H9 (cell line): ENCODE measurements at regions not wholly inside any gene's neighbourhood (a gene's known extent, or its start where the extent isn't known, plus 50 kb on each side); places are given as distances from the start of the nearest gene placed in this dataset.
A peak's percentile ranks its signal among the peaks of the same experiment; 100 is the strongest.

ENCODE experiments used
- DNase-seq: peaks from one replicate; pipeline ENCODE4 v3.0.0-alpha.2; 2017
- H2AFZ ChIP-seq: one replicate; pipeline ENCODE4 v1.6.1; 2013; ENCODE audit warnings: mild to moderate bottlenecking, low read length, control low read depth, moderate library complexity
- H2AK5ac ChIP-seq: 2 replicates; pipeline ENCODE4 v1.6.1; 2013; ENCODE audit warnings: low read length, control low read depth, mixed read lengths; ENCODE audit not compliant: insufficient read length
- H2BK120ac ChIP-seq: one replicate; pipeline ENCODE4 v1.6.1; 2013; ENCODE audit warnings: low read depth, mild to moderate bottlenecking, low read length, control low read depth, inconsistent platforms; ENCODE audit not compliant: poor library complexity, severe bottlenecking
- H2BK12ac ChIP-seq: 2 replicates; pipeline ENCODE4 v1.6.1; 2013; ENCODE audit warnings: low read length, control low read depth, mixed read lengths, low read depth; ENCODE audit not compliant: insufficient read length
- H2BK15ac ChIP-seq: 2 replicates; pipeline ENCODE4 v1.6.1; 2013; ENCODE audit warnings: low read depth, low read length, control low read depth
- H2BK20ac ChIP-seq: one replicate; pipeline ENCODE4 v1.6.1; 2013; ENCODE audit warnings: low read depth, mild to moderate bottlenecking, low read length, control low read depth, inconsistent platforms; ENCODE audit not compliant: poor library complexity, severe bottlenecking
- H2BK5ac ChIP-seq: 2 replicates; pipeline ENCODE4 v1.6.1; 2013; ENCODE audit warnings: low read length, control low read depth, mixed read lengths; ENCODE audit not compliant: insufficient read length
- H3K14ac ChIP-seq: 2 replicates; pipeline ENCODE4 v1.6.1; 2013; ENCODE audit warnings: low read length, control low read depth; ENCODE audit not compliant: insufficient read depth
- H3K18ac ChIP-seq: 2 replicates; pipeline ENCODE4 v1.6.1; 2013; ENCODE audit warnings: low read depth, mild to moderate bottlenecking, mixed read lengths, low read length, control low read depth; ENCODE audit not compliant: insufficient read length
- H3K23ac ChIP-seq: 2 replicates; pipeline ENCODE4 v1.6.1; 2013; ENCODE audit warnings: low read length, control low read depth, mixed read lengths, low read depth; ENCODE audit not compliant: insufficient read length
- H3K23me2 ChIP-seq: 2 replicates; pipeline ENCODE4 v1.6.1; 2013; ENCODE audit warnings: low read depth, mild to moderate bottlenecking, mixed read lengths, low read length, control low read depth; ENCODE audit not compliant: insufficient read length, poor library complexity, severe bottlenecking
- H3K27ac ChIP-seq: 2 replicates; pipeline ENCODE4 v1.5.1; 2013; ENCODE audit warnings: low read length, control low read depth, mixed read lengths, low read depth; ENCODE audit not compliant: insufficient read length
- H3K27me3 ChIP-seq: 2 replicates; pipeline ENCODE4 v1.6.1; 2013; ENCODE audit warnings: low read length, control low read depth, inconsistent platforms; ENCODE audit not compliant: insufficient read depth
- H3K4ac ChIP-seq: 2 replicates; pipeline ENCODE4 v1.6.1; 2013; ENCODE audit warnings: low read depth, mild to moderate bottlenecking, control low read depth, inconsistent platforms, low read length, moderate library complexity
- H3K4me1 ChIP-seq: 2 replicates; pipeline ENCODE4 v1.6.1; 2013; ENCODE audit warnings: low read length, control low read depth, inconsistent platforms; ENCODE audit not compliant: insufficient read depth
- H3K4me2 ChIP-seq: 2 replicates; pipeline ENCODE4 v1.6.1; 2013; ENCODE audit warnings: low read length, control low read depth, mixed read lengths; ENCODE audit not compliant: insufficient read length, insufficient read depth
- H3K56ac ChIP-seq: 2 replicates; pipeline ENCODE4 v1.6.1; 2013; ENCODE audit warnings: low read depth, mild to moderate bottlenecking, mixed read lengths, low read length, control low read depth; ENCODE audit not compliant: insufficient read length
- H3K79me1 ChIP-seq: 2 replicates; pipeline ENCODE4 v1.6.1; 2013; ENCODE audit warnings: low read depth, mild to moderate bottlenecking, moderate library complexity, low read length, control low read depth, inconsistent platforms; ENCODE audit not compliant: insufficient read depth, poor library complexity, severe bottlenecking
- H3K79me2 ChIP-seq: 2 replicates; pipeline ENCODE4 v1.6.1; 2013; ENCODE audit warnings: low read length, control low read depth, inconsistent platforms; ENCODE audit not compliant: insufficient read depth
- H3K9ac ChIP-seq: 2 replicates; pipeline ENCODE4 v1.6.1; 2013; ENCODE audit warnings: low read length, control low read depth, mixed read lengths; ENCODE audit not compliant: insufficient read length; ENCODE audit errors: extremely low read depth
- H3K9me3 ChIP-seq: one replicate; pipeline ENCODE4 v1.6.1; 2013; ENCODE audit warnings: low read depth, low read length, inconsistent platforms; ENCODE audit not compliant: control insufficient read depth
- H3T11ph ChIP-seq: one replicate; pipeline ENCODE4 v1.6.1; 2013; ENCODE audit warnings: mild to moderate bottlenecking, low read length, control low read depth, inconsistent platforms
- H4K20me1 ChIP-seq: one replicate; pipeline ENCODE4 v1.6.1; 2013; ENCODE audit not compliant: control insufficient read depth, insufficient read length, insufficient read depth
- H4K5ac ChIP-seq: 2 replicates; pipeline ENCODE4 v1.6.1; 2013; ENCODE audit warnings: low read depth, mild to moderate bottlenecking, mixed read lengths, low read length, control low read depth; ENCODE audit not compliant: insufficient read length
- H4K8ac ChIP-seq: replicated peaks from 2 replicates; pipeline ENCODE4 v1.6.1; 2013; ENCODE audit warnings: low read length, control low read depth, mixed read lengths, low read depth; ENCODE audit not compliant: insufficient read length
- H4K91ac ChIP-seq: 2 replicates; pipeline ENCODE4 v1.6.1; 2013; ENCODE audit warnings: low read depth, mild to moderate bottlenecking, moderate library complexity, mixed read lengths, low read length, control low read depth; ENCODE audit not compliant: insufficient read length
- H3K27ac Mint-ChIP-seq, 3 experiments: 2 replicates in 2 of 3; 3 replicates in 1 of 3; pipeline ENCODE4 v1.8.0; 2020 to 2021; ENCODE audit warnings: mixed read lengths in 3 of 3, mild to moderate bottlenecking in 1 of 3, moderate library complexity in 1 of 3
- H3K27me3 Mint-ChIP-seq: 2 replicates; pipeline ENCODE4 v1.8.0; 2021; ENCODE audit warnings: low read depth, mild to moderate bottlenecking, moderate library complexity, mixed read lengths
- H3K36me3 Mint-ChIP-seq, 3 experiments: 2 replicates in 2 of 3; 3 replicates in 1 of 3; pipeline ENCODE4 v1.8.0; 2020 to 2021; ENCODE audit warnings: low read depth in 3 of 3, mixed read lengths in 3 of 3; ENCODE audit not compliant: insufficient read depth in 1 of 3
- H3K4me1 Mint-ChIP-seq, 2 experiments: 2 replicates each; pipeline ENCODE4 v1.8.0; 2020; ENCODE audit warnings: mixed read lengths in 2 of 2
- H3K4me3 Mint-ChIP-seq, 2 experiments: 2 replicates in 1 of 2; 3 replicates in 1 of 2; pipeline ENCODE4 v1.8.0; 2020 to 2021; ENCODE audit warnings: mild to moderate bottlenecking in 2 of 2, mixed read lengths in 2 of 2, moderate library complexity in 1 of 2
- H3K9me3 Mint-ChIP-seq, 2 experiments: 2 replicates in 1 of 2; 3 replicates in 1 of 2; pipeline ENCODE4 v1.8.0; 2020; ENCODE audit warnings: mild to moderate bottlenecking in 2 of 2, mixed read lengths in 2 of 2, moderate library complexity in 1 of 2
- CTCF ChIP-seq: fragments of 200-600 bp; sonication (generic); conservative IDR thresholded peaks from 3 replicates; pipeline ENCODE4 v1.8.0; 2021; ENCODE audit warnings: antibody characterized with exemption, mild to moderate bottlenecking
- WGBS: extraction: QIAGEN DNeasy Blood & Tissue Kit; methylation state at CpG from one replicate; pipeline ENCODE4 v1.1.7; 2013; ENCODE audit warnings: missing lambda C conversion rate, low lambda C conversion rate, mixed read lengths; ENCODE audit not compliant: insufficient read length; ENCODE audit errors: extremely low coverage; 5-methylcytosine and 5-hydroxymethylcytosine counted together

DNA sequence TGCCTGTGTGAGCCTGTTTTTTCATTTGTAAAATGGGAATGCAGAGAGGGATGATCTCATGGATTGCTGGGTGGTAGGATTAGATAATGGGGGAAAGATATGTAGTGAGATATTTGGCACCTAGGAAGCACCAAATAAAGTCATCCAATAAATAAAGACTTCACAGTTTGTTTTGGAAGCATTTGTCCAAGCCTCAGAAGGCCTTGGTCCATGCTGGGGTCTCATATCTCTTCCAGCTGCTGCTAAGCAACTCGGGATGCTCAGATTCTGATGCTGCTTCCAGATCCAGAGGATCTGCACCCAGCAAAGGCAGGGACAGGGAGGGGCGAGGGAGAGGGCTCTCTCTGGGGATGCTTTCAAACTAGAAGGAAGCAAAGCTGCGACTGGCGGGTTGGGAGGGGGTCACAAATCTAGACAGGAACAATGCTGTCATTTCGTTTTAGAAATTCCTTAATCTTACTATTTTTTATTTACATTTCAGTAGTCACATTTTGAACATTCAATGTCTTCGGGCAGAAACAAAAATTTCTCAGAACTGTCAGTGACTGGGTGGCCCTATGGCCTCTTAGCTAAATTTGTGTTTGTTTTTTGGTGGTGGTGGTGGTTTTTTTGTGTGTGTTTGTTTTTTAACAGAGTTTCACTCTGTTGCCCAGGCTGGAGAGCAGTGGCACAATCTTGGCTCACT, 114.9 kb upstream of the CDH5 start:
- H2BK5ac ChIP-seq = no peak overlapping the region
- H2AFZ ChIP-seq = no peak overlapping the region
- H3K27ac ChIP-seq = no peak overlapping the region

More for the DNA sequence above, 114.9 kb upstream of the CDH5 start:
- Histone ChIP-seq H3K79me2 (no peaks in the 10 kb centered on the region), H2BK15ac (no peak overlapping the region), H4K8ac (no peak overlapping the region), H3K9ac (no peak overlapping the region), H3K79me1 (no peaks in the 10 kb centered on the region), H3K4me1 (no peaks in the 10 kb centered on the region), H4K91ac (no peak overlapping the region), H4K5ac (no peak overlapping the region), H3K14ac (no peak overlapping the region), H3K23me2 (no peaks in the 10 kb centered on the region), H3K4me2 (no peak overlapping the region), H3K27me3 (no peaks in the 10 kb centered on the region), H3K23ac (no peak overlapping the region), H3K4ac (no peak overlapping the region), H3K18ac (no peak overlapping the region), H4K20me1 (no peaks in the 10 kb centered on the region), H3K56ac (no peak overlapping the region), H3T11ph (no peak overlapping the region), H2BK20ac (no peak overlapping the region), H2BK120ac (no peak overlapping the region), H2BK12ac (no peak overlapping the region), H3K9me3 (no peaks in the 10 kb centered on the region), H2AK5ac (no peak overlapping the region)
- peak overlapping the region in 2 of 3 experiments; percentile 1 to 75; a peak in 2 of 7 replicates for H3K27ac Mint-ChIP-seq
- H3K4me3 Mint-ChIP-seq = no peak overlapping the region
- no peaks in the 10 kb centered on the region; a peak in 1 of 7 replicates for H3K36me3 Mint-ChIP-seq
- no peaks in the 10 kb centered on the region; a peak in 1 of 5 replicates for H3K9me3 Mint-ChIP-seq
- TF ChIP-seq CTCF = no peak
- no CpG with 5 or more reads among the region's 6 CpGs for WGBS
- peaks cover 4 to 12% of the 10 kb centered on the region in 2 experiments for H3K4me1 Mint-ChIP-seq
- DNase-seq = no peak
- no peaks in the 10 kb centered on the region for H3K27me3 Mint-ChIP-seq
